GM21717 (cell line): ENCODE measurements at regions not wholly inside any gene's neighbourhood (a gene's known extent, or its start where the extent isn't known, plus 50 kb on each side); places are given as distances from the start of the nearest gene placed in this dataset.

ENCODE experiments used
- ATAC-seq: cut with Tn5 transposase; IDR thresholded peaks from one replicate; pipeline ENCODE4 v1.9.1; 2021; ENCODE audit warnings: mild to moderate bottlenecking, moderate library complexity; ENCODE audit not compliant: unreplicated experiment

DNA sequence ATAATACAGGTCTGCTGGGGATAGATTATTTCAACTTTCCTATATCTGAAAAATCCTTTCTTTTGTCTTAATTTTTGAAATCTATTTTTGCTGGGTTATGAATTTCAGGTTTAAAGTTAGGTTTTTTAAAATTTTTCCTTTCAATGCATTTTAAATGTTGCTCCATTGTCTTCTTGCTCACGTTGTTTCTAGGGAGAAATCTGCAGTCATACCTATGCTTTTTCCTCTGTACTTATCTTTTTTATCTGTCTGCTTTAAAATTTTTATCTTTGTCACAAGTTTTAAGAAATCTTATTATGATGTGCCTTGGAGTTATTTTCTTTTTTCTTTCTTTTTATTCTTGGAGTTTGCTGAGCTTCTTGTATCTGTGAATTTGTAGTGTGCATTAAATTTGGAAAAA is 412.0 kb upstream of the KIF2A start:
- ATAC-seq = no peak

DNA sequence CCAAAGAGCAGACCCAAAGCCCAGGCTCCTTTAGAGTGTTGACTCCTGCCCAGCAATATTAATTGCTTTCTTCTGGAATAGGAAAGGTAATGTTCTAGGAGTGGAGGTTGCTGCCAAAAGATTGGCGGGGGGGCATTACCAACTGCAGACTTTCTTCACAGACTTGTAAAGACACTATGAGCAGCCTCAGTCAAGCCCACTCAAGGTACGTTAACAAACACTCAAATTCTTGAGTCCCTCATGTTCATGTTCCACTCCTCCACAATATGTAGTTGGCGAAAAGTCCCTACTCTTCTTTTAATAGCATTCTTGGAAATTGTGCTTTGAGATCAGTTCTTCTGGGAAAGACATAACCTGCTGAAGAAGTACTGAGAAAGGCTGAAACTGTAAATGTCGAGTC is 409.2 kb upstream of the KIF2A start:
- ATAC-seq = no peak

DNA sequence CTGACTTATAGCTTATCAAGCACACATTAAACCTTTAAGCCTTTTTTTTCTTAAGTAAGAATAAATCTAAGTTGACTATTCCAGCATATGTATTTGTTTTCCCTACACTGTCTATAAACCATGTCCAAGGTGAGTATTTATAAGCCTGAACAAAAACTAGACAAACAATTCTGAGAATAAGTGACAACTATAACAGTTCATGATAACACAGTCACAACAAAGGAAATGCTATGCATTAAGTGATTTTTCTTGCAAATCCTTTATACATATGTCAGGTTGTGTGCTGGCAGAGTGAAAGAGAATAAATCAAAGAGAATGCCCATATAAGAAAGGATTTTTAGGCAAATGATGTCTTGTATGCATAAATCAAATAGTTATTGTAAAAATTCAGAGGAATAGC is 408.8 kb upstream of the KIF2A start:
- no peak for ATAC-seq

DNA sequence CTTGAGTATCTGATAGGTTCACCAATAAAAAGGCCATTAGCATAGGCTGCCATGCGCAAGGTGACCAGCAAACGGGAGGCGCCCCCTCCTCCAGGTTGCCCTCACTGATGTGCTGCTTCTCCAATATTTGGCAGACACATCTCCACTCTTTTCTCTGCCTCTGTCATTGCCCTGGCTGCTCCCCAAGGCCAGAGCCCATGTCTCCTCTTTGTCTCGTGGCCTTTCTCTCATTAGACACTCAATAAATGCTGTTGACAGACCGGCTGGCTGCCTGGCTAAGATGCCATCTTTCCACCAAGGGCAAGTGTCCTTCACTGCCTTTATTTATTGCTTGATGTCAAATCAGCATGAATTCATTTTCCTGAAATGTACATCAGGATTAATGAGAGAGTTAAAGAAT is 404.0 kb upstream of the KIF2A start:
- no peak for ATAC-seq

DNA sequence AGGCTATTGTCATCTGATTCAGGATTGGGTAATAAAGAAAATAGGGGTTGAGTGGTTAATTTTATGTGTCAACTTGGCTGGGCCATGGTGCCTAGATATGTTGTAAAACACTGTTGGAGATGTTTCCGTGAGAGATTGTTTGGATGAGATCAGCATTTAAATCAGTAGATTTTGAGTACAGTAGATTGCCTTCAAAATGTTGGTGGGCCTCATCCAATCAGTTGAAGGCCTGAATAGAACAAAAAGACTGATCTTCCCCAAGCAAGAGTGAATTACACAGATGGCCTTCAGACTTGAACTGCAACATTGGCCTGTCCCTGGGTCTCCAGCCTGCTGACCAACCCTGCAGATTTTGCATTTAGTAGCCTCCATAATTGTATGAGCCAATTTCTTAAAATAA is 401.3 kb upstream of the KIF2A start:
- ATAC-seq = no peak

DNA sequence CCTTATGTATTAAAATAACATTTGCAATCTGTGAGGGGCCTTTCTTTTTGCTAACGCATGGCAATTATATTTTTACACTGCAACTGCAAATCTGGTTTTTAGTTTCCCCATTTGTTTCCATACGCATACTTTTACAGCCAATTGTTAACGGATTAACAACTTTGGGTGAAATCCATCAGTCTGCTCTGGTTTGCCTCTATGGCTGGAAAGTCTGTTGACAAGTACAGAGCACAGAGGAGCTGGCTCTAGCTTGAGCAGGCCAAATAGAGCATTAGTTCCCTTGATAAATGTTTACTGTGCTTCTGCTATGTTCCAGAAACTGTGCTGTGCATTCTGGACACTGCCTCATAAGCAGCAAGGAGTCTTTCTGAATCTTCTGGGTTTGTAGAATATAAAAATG is 400.4 kb upstream of the KIF2A start:
- no peak for ATAC-seq

DNA sequence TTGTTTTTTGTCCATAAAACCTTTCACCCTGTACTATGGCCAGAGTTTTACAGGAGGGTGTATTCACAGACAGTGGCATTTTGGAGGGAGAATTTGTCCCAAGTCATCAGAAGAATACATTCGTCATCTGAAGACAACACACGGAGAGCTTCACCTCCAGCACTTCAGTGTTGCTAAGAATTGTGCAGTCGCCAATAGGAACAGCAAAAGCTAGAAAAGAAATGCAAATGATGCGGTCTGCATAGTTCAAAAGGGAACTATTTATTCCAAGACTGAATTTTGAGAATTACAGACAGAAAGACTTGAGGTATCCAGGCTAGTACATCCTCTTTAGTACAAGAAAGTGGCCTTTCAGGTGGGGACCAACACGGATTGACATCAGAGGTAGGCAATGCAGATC is 399.2 kb upstream of the KIF2A start:
- ATAC-seq = no peak

DNA sequence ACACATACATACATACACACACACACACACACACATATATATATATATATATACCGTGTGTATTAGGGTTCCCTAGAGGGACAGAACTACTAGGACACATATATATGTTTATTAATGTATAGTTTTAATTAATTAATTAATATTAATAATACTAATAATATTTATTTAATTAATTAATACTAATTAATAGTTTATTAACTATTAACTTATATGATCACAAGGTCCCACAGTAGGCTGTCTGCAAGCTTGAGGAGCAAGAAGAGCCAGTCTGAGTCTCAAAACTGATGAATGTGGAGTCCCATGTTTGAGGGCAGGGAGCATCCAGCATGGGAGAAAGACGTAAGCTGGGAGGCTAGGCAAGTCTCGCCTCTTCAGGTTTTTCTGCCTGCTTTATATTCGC is 398.0 kb upstream of the KIF2A start:
- no peak for ATAC-seq

DNA sequence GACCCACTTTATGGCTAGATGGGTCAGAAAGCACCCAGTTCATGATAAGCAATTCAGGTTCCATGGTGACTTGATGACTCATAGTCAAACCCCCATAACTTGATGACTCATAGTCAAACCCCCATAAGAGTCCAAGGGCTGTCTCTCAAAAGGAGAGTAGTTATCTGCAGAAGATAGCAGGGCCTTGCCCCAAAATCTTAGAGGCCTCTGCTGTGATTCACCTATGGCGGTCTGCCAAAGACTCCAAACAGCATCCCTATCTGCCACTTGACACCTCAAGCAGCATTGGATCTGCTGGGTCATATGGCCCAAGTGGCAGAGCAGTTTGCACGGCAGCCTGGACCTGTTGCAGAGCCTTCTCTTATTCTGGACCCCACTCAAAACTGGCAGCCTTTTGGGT is 395.2 kb upstream of the KIF2A start:
- ATAC-seq = no peak

DNA sequence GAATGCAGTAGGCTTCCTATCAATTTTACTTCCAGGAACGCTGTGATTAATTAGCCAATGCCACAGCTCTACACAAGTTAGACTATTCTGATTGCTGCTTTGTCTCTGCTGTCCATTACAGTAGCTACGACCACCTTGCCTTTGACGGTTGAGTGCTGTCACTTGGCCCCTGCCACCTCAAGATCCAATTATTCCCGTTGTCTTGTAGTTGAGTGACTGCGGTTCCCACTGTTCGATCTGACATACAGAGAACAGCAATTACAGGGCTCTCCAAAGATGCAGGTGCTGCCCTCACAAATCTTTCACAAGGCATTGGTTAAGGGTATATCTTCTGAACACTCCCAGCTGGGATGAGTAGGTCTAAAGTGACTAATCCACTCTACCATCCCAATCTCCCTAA is 393.4 kb upstream of the KIF2A start:
- no peak for ATAC-seq

DNA sequence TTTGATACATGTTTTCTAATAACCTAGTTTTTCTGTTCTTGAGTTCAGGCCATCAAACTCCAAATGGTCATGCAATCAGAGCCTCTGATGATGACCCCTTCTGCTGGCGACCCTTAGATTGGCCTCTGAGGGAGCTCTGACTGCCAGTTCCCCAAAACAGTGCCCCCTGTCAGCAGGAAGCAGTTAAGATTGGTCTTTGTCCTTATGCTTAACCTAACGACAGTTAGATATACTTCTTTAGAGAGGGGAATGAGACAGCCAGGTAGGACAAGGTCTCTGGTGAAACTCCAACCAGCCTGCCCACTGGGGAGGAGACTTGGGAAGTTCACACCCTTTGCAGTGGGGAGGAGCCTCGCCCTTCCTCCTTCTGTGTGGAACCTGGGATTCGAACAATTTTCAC is 390.4 kb upstream of the KIF2A start:
- ATAC-seq = no peak

DNA sequence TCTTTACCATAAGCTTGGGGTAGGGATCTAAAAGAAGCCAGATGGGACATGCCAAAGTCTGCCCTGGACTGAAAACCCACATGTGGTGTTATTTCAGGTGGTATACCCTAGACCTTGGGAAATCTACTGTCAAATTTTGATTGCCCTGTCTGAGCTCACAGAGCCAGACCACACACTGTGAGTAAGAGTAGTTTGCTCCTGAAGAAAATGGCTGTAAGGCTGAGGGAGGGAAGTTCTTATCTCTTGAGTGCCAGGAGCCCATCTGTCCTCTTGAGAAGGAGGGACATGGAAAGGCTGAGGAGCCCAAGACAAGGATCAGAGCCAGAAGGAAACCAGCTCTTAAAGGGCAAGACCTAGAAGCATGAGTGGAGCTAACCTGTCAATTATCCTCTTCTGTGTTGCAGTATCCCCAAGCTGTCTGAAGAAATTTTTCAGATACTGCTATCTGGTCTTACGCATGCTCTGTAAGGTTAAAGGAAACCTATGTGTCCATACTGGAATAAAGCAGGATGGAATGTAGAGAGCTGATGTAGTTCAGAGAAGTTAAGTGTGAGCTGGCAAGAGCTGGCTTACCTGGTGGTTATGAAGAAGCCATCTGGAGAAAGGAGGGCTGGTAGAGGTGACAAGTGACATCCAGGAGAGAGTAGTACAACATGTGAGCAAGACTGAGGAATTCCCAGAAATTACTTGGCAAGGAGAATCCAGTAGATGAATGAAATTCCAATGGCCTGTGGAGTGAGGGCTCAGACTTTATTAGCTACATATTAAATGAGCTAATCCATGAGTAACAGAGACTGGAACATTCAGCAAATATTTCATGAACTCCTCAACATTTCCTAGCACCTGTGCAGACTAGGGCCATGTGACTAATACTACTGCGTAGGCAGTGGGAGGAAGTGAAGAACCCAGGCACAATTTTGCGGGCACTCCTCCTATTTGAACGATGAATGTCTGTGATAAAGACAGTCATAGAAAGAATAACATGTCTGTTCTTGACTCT is 389.1 kb upstream of the KIF2A start:
- ATAC-seq = no peak

DNA sequence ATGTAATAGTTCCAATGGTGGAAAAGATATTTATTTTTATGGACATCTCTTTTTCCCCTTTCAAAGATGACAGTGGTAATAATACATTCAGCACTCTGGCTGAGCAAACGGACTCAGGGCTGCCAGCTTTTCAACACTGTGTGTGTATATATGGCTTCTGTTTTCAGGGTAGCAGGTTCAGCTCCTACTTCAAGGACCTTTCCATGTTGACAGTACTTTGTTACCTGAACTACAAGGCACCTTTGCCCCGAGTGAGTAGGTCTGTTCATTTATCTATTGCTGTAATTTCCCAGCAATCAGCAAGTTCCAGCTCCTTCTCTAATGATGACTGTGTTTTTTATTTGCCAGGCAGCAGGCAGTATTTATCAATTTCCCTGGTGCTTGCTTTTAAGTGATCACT is 387.4 kb upstream of the KIF2A start:
- no peak for ATAC-seq

DNA sequence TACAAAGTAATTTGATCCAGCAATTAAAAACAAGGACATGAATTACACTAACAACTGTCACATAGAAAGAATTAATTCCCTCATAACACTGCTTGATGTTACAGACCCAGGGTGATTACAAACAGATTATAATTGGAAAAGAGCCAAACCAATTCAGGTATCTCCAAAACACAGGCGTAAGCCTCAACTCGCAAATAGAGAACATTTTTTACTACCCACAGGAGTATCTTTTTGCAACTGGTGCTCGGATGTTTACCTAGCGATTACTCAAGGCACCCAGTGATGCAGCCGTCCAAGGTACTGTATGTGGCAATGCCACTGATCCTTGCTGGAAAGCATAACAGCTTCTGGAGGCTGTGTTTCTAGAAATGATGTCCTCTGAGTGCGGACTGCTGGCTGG is 386.1 kb upstream of the KIF2A start:
- ATAC-seq = no peak

DNA sequence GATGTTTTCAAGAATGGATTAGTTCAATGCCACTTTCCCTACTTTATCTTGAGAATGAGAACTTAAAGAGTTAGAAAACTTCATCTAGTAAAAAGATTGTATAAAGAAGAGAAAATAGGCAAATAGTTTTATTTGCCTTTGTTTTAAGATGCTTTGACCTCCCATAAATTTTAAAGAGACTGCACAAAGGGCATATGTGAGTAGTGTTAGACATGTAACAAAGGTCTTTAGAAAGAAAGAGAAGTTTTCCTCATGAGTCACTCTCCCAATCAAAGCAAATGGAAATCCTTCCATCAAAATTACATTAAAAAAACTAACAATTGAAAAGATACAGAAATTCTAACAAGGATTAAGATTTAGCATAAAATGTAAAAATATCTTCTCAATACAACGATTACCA is 381.8 kb upstream of the KIF2A start:
- ATAC-seq = no peak

DNA sequence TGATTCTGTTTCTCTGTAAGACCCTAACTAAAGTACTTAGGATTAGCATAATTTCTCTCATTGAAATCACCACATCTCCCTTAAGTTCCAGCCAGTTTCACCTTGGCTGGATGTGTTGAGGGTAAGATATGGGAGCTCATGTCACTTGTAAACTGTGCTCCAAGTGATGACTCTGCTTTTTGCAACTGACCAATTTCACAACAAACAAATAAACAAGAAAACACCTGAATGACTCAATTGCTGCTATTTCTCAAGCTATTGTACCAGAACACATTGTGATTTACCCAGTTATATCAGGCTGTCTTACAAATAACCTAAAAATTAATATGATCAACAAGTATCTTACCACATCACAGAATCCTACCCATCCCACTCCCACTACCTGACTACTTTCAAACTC is 379.1 kb upstream of the KIF2A start:
- ATAC-seq = no peak

DNA sequence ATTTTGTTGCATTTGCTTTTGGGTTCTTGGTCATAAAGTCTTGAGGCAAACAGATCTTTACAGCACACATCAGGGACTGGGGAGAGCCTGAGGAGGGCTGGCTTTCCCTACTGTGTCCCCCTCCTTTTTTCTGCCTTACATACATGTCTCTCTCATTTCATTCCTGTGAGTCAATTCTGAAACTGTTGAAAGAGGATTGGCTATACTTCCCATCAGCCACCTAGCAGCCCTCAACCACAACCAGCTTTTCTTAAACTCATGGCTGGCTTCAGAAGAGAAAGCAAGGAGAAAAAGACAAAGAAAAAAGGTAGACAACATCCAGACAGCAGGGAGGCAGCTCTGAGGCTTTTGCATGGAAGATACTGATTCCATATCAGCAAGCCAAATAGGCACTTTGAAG is 374.8 kb upstream of the KIF2A start:
- ATAC-seq = no peak

DNA sequence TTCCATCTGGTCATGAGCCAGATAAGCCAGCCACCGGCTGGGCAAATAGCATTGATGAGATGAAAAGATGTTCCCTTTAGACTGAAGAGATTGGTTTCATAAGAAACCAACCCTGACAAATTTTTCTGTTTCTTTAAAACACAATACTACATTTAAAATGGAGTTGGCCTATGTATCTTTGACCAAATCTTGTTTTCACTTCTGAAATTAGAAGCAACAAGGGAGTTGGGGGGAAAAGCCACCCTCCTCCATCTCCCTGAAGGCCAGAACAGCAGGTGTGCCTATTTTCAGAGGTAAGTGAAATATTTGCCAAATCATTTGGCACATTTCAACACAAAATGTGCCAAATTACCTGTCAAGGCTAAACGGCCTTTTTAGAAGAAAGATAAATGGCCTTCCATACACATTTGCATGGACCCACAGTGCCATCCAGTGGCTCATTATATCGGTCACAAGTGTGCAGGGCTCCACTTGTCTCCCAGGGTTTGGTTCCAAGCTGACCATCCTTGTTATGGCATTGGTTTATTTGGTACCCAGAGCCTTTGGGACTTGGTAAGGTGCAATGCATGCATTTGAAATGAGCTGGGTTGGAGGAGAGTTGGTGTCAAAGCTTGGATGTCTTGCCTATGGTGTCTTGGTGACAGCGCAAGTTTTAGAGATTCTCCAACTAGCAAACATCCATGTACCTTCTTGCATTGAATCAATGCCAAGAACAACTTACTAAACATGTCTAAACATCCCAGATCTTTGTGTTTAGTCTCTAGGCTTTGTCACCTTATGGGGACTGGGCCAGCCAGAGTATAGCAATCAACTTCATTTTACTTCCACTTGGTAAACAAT is 372.0 kb upstream of the KIF2A start:
- no peak for ATAC-seq

DNA sequence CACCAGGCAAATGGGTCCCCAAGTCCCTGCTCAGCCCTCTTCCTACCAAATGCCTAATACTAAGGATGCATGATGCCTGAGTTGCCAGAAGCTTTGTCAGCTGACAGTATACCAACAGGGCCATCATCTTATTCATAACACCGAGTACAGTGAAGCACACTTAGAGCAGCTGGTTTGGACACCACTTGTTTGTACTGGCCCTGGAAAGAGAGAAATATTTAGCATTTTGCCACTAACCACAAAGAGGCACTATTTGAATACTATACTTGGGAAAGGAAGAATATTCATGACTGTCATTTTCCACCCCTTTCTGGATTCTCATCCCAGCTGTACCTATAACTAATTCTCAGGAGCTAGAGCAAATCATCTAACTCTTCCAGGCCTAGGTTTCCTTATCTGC is 364.4 kb upstream of the KIF2A start:
- ATAC-seq = no peak

DNA sequence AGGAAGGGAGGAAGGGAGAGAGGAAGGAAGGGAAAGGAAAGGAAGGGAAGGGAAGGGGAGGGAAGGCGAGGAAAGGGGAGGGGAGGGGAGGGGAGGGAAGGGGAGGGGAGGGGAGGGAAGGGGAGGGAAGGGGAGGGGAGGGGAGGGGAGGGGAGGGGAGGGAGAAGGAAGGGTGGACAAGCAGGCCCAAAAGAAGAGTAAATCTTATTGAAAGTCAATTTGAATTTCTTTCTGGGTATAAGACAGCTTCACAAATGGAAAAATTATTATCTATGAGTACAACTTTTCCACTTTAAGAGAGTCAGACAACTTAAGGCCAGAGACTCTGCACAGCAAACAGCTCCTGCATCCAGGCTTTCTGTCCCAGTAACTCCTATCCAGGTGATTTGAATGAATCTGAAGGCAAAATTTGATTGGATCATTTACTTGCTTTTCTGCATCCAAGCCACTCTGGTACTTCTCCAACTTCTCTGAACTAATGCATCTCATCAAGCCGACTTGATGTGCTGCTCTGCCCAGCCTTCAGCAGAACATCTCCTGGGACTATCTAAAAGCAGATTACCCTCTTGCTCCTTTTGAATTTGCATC is 363.4 kb upstream of the KIF2A start:
- no peak for ATAC-seq

DNA sequence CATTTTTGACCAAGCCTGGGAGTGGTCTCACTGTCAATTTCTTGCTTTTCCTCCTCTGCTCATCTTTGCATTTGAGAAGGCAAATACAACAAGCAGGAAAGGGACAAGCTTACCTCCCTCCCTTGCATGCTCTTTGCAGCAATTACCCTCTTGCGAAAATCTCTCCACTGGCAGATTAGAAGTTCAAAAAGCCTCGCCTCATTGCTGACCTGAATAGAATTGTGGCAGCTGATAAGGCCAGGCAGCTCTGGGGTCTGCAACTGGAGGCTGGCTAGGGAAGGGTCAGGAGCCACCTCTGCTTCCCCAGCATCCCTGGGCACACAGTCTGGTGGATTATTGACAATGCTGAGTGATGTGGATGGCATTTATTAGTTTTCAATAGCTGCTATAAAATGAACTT is 362.3 kb upstream of the KIF2A start:
- ATAC-seq = no peak

DNA sequence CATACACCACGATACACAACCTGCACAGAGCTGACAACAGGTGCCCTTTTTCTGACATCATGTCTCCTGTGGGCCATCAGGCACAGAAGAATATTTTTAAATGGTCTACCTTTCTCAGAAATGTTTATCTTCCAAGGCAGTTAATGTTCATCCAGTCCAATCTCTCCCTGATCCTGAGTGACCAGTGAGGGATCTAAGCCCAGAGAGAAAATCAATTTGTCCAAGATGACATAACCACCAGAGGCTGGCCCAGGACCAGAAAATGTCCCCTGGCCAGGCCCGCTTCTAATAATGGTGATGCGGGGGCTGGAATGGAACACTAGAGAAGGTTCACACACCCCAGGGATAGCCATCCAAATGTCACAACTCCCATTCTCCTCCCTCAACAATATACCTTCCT is 357.9 kb upstream of the KIF2A start:
- ATAC-seq = no peak
